Esophagus muscularis mucosa (tissue), 4 donors: ENCODE measurements at regions not wholly inside any gene's neighbourhood (a gene's known extent, or its start where the extent isn't known, plus 50 kb on each side); places are given as distances from the start of the nearest gene placed in this dataset.
"Not testable (repeated sequence)": the region's sequence is repeated elsewhere in the genome, so short reads cannot be mapped to it uniquely, and the experiment has no call there.

Source experiments
- DNase-seq: peaks from one replicate; pipeline ENCODE4 v3.0.0-alpha.2; 2017; ENCODE audit errors: extremely low spot score
- H3K27ac ChIP-seq, 4 donors: fragments of 200-600 bp; sonication (generic); replicated peaks in 1 of 4; 1 replicate in 3 of 4; 2 replicates in 1 of 4; pipeline ENCODE4 v1.5.1; 2016 to 2019; ENCODE audit warnings: mild to moderate bottlenecking in 1 of 4
- H3K27me3 ChIP-seq, 4 donors: fragments of 200-600 bp; sonication (generic); one replicate each; pipeline versions ENCODE4 v1.5.1 to v1.6.0; 2016 to 2019
- H3K36me3 ChIP-seq, 4 donors: fragments of 200-600 bp; sonication (generic); one replicate each; pipeline ENCODE4 v1.5.1; 2016 to 2019
- H3K4me1 ChIP-seq, 4 donors: fragments of 200-600 bp; sonication (generic); one replicate each; pipeline ENCODE4 v1.5.1; 2016 to 2019
- H3K4me3 ChIP-seq, 4 donors: fragments of 200-600 bp; sonication (generic); 1 replicate in 2 of 4; 2 replicates in 2 of 4; pipeline ENCODE4 v1.5.1; 2016 to 2019; ENCODE audit warnings: mild to moderate bottlenecking in 4 of 4, moderate library complexity in 1 of 4
- H3K9me3 ChIP-seq, 4 donors: fragments of 200-600 bp; sonication (generic); 1 replicate in 3 of 4; 2 replicates in 1 of 4; pipeline ENCODE4 v1.5.1; 2016 to 2019
- EP300 ChIP-seq: sonication (generic); formaldehyde crosslinking; IDR thresholded peaks from one replicate; pipeline ENCODE4 v1.6.1; 2017; ENCODE audit warnings: antibody characterized with exemption
- POLR2A ChIP-seq: fragments of 450-650 bp; IDR thresholded peaks from one replicate; pipeline ENCODE4 v1.6.1; 2017; ENCODE audit warnings: antibody characterized with exemption, moderate library complexity, mild to moderate bottlenecking, low read depth
- POLR2AphosphoS5 ChIP-seq, 2 donors: sonication (generic); formaldehyde crosslinking; IDR thresholded peaks; one replicate each; pipeline ENCODE4 v1.6.1; 2017; ENCODE audit warnings: antibody characterized with exemption in 2 of 2
- WGBS: methylation state at CpG from one replicate; pipeline ENCODE4 v1.1.5; 2018; 5-methylcytosine and 5-hydroxymethylcytosine counted together
- intact Hi-C: fragments of 100-400 bp; cut with DNase I; formaldehyde crosslinking; loops from one replicate; pipeline ENCODE4 v1.15.1; 2023
- TF ChIP-seq, protein P1 (sequence below), 3 experiments: fragments of 200-600 bp in 2 of 3; fragments of 450-650 bp in 1 of 3; sonication (generic) in 2 of 3; IDR thresholded peaks; one replicate each; pipeline ENCODE4 v1.5.1; 2017 to 2019; ENCODE audit warnings: antibody characterized with exemption in 3 of 3, mild to moderate bottlenecking in 2 of 3, moderate library complexity in 1 of 3

DNA sequence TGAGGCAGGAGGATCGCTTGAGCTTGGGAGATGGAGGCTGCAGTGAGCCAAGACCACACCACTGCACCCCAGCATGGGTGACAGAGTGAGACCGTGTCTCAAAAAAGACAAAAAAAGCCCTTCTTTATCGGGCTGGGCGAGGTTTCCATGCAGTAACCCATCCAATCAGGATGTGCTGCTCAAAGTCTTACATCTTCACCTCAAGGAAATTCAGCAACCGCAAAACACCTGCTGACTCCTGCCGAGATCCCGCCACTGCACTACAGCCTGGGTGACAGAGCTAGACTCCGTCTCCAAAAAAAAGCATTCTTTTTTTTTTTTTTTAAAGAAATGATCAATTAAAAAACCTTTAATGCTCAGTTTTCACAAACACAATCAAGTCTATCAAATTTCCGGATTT is 75.7 kb upstream of the KCTD7 start:
- DNase-seq: no peak
- intact Hi-C loops: loop anchor here (10.0 kb wide), 2 partner anchors 102 to 182 kb away; no protein-coding TSS in a partner anchor
- TF ChIP-seq, protein P1, sequence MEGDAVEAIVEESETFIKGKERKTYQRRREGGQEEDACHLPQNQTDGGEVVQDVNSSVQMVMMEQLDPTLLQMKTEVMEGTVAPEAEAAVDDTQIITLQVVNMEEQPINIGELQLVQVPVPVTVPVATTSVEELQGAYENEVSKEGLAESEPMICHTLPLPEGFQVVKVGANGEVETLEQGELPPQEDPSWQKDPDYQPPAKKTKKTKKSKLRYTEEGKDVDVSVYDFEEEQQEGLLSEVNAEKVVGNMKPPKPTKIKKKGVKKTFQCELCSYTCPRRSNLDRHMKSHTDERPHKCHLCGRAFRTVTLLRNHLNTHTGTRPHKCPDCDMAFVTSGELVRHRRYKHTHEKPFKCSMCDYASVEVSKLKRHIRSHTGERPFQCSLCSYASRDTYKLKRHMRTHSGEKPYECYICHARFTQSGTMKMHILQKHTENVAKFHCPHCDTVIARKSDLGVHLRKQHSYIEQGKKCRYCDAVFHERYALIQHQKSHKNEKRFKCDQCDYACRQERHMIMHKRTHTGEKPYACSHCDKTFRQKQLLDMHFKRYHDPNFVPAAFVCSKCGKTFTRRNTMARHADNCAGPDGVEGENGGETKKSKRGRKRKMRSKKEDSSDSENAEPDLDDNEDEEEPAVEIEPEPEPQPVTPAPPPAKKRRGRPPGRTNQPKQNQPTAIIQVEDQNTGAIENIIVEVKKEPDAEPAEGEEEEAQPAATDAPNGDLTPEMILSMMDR (IDR thresholded peaks at IDR 0.05): no peak
- TF ChIP-seq POLR2A (no peak), POLR2AphosphoS5 (IDR thresholded peaks at IDR 0.05) (no peak), EP300 (no peak)
- WGBS: 97% methylated on average over 8 of the region's 9 CpGs
- H3K27me3 ChIP-seq: no peaks in the 10 kb centered on the region
- H3K36me3 ChIP-seq: peaks cover 42 to 90% (median 82%) of the 10 kb centered on the region in 4 donors
- H3K4me1 ChIP-seq: peaks cover 3 to 22% (median 14%) of the 10 kb centered on the region in 4 donors
- H3K9me3 ChIP-seq: no peaks in the 10 kb centered on the region
- H3K27ac ChIP-seq: peak overlapping the region in 2 of 4 donors; percentile 14 to 34
- H3K4me3 ChIP-seq: no peak overlapping the region

DNA sequence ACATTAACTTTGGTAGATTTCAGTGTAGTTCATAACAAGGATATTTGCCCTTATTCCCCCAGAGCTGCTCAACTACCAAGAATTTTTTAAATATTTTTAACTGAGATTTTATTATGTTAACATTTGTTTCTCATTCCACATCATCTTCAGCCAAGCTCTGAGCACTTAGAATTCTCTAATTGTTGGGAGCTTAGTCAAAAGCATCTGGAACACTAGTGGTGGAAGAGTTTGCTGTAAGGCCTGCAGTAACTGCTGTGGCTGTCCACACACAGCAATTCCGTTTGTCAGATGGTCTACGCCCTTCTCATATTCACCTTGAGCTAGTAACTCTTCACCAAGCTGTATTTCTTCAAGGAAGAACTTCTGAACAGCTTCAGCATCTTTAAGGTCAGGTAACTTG is 75.0 kb upstream of the KCTD7 start:
- not testable (repeated sequence) for H3K9me3 ChIP-seq, H3K27me3 ChIP-seq, DNase-seq, H3K4me3 ChIP-seq
- H3K27ac ChIP-seq: peak overlapping the region; percentile 3 to 61 (median 14)
- intact Hi-C loops: loop anchor here (10.0 kb wide), 2 partner anchors 101 to 181 kb away; no protein-coding TSS in a partner anchor
- peaks cover 38 to 90% (median 80%) of the 10 kb centered on the region in 4 donors for H3K36me3 ChIP-seq
- WGBS: 47% methylated on average over 2 of the region's 2 CpGs
- peaks cover 3 to 26% (median 19%) of the 10 kb centered on the region in 4 donors for H3K4me1 ChIP-seq

DNA sequence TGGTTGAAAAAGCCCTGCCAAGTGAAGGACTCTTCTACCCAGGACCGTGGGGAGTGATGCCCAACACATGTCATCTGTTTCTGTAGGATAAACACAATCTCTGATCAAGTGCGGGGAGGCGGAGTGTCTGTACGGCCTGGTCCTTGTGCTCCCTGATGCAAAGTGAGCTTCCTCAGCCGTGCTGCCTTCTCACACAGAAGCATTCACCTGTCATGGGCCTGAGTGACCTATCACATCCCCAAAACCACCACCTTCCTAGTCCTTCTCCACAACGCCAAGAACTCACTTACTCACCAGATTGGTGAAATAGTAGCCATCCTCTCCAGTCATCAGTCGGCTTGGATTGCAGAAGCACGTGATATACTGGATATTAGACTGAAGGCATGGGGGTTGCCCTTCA is 74.4 kb upstream of the KCTD7 start:
- 77% methylated on average over 7 of the region's 8 CpGs for WGBS

DNA sequence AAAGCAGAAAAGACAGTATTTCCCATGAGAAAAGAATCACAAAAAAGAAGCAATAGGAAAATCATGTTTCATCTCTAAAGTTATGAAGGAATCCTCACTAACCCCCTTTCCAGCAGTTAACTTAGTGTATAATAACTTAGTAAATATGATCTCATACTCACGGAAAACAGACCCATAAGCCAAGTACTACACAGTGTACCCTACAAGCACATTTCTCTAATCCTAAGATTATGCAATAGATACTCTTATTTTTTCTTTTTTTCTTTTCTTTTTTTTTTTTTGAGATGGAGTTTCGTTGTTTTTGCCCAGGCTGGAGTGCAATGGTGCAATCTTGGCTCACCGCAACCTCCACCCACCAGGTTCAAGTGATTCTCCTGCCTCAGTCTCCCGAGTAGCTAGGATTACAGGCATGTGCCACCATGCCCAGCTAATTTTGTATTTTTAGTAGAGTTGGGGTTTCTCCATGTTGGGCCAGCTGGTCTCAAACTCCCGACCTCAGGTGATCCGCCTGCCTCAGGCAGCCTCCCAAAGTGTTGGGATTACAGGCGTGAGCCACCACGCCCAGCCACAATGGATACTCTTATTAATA is 73.7 kb upstream of the KCTD7 start:
- not testable (repeated sequence) for H3K27me3 ChIP-seq, DNase-seq, H3K4me3 ChIP-seq, H3K9me3 ChIP-seq
- Histone ChIP-seq H3K27ac (peak overlapping the region in 3 of 4 donors; percentile 47 to 61 (median 50)), H3K4me1 (peaks cover 3 to 27% (median 19%) of the 10 kb centered on the region in 4 donors), H3K36me3 (peaks cover 32 to 88% (median 76%) of the 10 kb centered on the region in 4 donors)
- intact Hi-C loops: loop anchor here (10.0 kb wide), 2 partner anchors 100 to 180 kb away; no protein-coding TSS in a partner anchor
- WGBS: 89% methylated on average over 8 of the region's 8 CpGs

More for the DNA sequence above, 74.4 kb upstream of the KCTD7 start:
- H3K4me3 ChIP-seq, H3K27me3 ChIP-seq, DNase-seq, H3K9me3 ChIP-seq: not testable (repeated sequence)
- intact Hi-C loops: loop anchor here (10.0 kb wide), 2 partner anchors 101 to 181 kb away; no protein-coding TSS in a partner anchor
- H3K27ac ChIP-seq: peak overlapping the region; percentile 3 to 61 (median 14)
- peaks cover 3 to 27% (median 19%) of the 10 kb centered on the region in 4 donors for H3K4me1 ChIP-seq
- peaks cover 36 to 90% (median 78%) of the 10 kb centered on the region in 4 donors for H3K36me3 ChIP-seq

DNA sequence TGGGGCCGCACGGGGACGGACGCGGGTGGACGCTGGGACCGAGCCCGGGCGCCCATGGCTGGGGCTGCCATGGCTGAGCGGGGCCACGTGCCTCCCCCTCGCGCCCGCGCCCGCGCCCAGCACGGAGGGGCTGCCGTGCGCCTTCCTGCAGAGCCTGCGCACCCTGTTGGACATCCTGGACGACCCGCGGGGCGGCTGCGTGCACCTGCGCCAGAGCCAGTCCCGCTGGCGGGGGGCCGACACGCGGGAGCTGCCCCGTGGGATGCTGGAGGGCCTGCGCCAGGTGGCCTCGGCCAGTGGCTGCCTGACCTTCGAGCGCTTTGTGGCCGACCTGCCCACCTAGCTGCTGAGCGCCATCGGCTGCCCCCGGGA is 72.5 kb upstream of the KCTD7 start:
- no peaks in the 10 kb centered on the region for H3K27me3 ChIP-seq
- 93% methylated on average over 33 of the region's 41 CpGs for WGBS
- no peak for DNase-seq
- no peak for TF ChIP-seq EP300
- TF ChIP-seq POLR2A: no peak
- TF ChIP-seq, protein P1 (IDR thresholded peaks at IDR 0.05): no peak
- H3K36me3 ChIP-seq: peaks cover 29 to 80% (median 64%) of the 10 kb centered on the region in 4 donors
- intact Hi-C loops: loop anchor here (10.0 kb wide), 2 partner anchors 99 to 179 kb away; no protein-coding TSS in a partner anchor
- H3K27ac ChIP-seq: no peak overlapping the region
- no peaks in the 10 kb centered on the region for H3K9me3 ChIP-seq
- no peak overlapping the region for H3K4me3 ChIP-seq
- peaks cover 3 to 27% (median 19%) of the 10 kb centered on the region in 4 donors for H3K4me1 ChIP-seq

DNA sequence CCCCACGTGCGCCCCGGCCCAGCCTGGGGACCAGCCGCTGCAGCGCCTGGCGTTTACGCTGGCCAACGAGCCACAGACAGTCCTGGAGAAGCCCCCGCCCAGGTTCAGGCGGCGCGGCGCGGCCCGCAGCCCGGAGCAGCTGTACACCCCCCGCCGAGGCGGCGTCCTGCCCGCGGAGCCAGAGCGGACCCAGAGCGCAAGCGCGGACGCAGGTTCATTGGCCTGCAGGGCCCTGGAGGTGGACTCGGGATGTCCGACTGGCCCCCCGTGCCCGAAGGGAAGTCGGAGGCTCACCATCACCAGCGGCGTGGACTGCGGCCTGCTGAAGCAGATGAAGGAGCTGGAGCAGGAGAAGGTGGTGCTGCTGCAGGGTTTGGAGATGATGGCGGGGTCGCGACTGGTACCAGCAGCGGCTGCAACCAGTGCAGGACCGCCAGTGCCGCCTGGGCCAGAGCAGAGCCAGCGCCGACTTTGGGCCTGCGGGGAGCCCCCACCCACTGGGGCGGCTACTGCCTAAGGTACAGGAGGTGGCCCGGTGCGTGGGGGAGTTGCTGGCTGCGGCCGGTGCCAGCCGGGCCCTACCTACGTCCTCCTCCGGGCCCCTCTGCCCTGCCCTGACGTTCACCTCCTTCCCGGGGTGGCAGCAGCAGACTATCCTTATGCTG is 72.0 kb upstream of the KCTD7 start:
- Histone ChIP-seq H3K27ac (no peak overlapping the region), H3K27me3 (no peaks in the 10 kb centered on the region), H3K4me3 (no peak overlapping the region), H3K4me1 (peaks cover 3 to 27% (median 19%) of the 10 kb centered on the region in 4 donors), H3K9me3 (no peaks in the 10 kb centered on the region), H3K36me3 (peaks cover 24 to 75% (median 59%) of the 10 kb centered on the region in 4 donors)
- intact Hi-C loops: loop anchor here (10.0 kb wide), 2 partner anchors 98 to 178 kb away; no protein-coding TSS in a partner anchor
- DNase-seq: no peak
- TF ChIP-seq EP300 (no peak), POLR2A (no peak), POLR2AphosphoS5 (IDR thresholded peaks at IDR 0.05) (no peak)
- TF ChIP-seq, protein P1 (IDR thresholded peaks at IDR 0.05): no peak
- WGBS: 98% methylated on average over 35 of the region's 54 CpGs
